ENCODE measurements at regions not wholly inside any gene's neighbourhood (a gene's known extent, or its start where the extent isn't known, plus 50 kb on each side); places are given as distances from the start of the nearest gene placed in this dataset.

DNA sequence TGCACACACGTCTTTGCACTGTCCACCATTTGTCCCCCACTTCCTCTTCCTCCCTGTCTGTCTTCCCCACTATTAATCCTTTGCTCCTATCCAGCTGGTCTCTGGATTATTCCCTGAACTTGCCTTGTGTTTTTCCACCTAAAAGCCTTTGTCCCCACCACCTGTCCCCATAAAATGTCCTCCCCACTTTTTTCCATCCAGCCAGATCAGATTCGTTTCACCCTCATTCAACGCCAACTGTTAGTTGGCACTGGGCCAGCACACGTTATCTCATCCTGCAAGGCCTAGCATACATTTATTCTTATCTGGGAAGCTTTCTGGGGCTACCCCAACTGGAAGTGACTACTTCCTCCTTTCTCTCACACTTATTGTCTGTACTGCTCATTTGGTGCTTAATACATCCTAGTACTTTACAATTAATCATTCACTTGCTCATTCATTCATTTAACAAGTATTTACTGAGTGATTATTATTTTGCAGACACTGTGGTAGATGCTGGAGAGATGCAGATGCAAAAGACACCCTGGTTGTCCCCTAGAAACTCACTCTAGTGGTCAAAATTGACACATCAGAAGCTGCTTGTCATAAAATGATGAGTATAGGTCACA lies 96.2 kb downstream of the RASSF10 start:
- FAIRE-seq, result no peak

DNA sequence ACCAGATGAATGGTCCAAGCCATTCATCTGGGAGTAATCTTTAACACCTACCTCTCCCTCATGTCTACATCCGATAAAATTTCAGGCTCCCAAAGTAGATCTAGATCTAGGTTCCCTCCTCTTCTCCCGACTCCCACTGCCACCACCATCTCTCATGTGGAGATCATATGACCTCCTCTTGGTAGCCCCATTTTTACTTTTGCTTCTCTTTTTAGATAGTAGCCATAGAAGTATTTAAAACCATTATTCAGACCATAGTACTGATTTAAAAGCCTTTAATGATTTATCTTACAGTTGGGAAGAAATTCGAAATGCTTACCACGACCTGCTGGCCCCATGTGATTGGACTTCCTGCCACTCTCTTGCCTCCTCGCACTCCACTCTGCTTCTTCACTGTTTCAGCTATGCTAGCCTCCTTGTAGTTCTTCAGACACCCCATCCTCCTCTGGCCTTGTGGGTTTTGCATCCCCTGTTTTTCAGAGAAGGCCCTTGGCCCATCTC lies 98.5 kb downstream of the RASSF10 start:
- no peak for FAIRE-seq

DNA sequence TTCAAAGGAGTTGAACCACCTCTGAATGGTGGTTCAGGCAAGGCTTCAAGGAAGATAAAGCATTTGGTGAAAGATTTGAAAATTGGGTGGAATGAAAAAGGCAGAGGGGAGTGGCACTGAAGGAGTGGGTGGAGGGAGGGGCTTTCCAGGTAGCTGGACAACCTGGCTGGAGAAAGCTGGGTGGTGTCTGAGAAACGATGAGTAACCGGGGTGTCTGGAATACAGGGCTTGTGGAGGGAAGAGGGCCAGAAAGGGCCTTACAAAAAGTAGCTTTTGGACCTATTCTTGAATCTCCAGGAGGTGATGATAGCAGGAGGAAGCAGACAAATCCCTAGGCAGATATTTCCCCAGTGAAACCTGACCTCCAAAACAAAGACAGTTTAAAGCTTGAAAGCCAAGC lies 99.3 kb downstream of the RASSF10 start:
- FAIRE-seq, result no peak

DNA sequence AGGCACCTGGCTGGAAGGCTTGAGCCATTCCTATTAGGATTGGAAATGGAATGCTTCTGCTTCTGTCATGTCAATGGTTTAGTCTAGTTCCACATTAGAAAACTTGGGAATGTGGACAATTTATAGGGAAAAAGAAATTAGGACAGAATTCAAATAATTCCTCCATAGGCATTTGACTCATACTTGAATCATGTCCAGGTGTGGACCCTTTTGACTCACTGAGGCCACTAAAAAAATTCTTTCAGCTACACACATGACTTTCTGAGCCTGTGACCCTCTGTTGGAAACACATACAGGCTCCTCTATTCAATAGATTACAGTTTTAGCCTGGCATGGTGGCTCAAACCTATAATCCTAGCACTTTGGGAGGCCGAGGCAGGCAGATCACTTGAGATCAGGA lies 100.5 kb downstream of the RASSF10 start:
- no peak for FAIRE-seq

DNA sequence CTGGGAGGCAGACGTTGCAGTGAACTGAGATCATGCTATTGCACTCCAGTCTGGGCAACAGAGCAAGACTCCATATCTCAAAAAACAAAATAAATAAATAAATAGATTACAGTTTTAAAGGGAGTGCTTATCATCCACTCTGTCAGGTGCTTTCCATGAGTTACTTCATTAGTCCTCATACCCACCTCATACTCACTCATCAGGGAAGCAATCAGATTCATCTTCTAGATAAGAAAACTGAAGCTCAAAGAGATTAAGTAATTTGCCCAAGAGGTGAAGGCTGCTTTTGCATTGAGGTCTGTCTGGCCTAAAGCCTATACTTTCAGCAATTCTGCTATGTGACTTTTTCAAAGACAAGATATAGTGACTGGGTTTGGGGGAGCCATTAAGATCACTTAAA lies 101.0 kb downstream of the RASSF10 start:
- no peak for FAIRE-seq

DNA sequence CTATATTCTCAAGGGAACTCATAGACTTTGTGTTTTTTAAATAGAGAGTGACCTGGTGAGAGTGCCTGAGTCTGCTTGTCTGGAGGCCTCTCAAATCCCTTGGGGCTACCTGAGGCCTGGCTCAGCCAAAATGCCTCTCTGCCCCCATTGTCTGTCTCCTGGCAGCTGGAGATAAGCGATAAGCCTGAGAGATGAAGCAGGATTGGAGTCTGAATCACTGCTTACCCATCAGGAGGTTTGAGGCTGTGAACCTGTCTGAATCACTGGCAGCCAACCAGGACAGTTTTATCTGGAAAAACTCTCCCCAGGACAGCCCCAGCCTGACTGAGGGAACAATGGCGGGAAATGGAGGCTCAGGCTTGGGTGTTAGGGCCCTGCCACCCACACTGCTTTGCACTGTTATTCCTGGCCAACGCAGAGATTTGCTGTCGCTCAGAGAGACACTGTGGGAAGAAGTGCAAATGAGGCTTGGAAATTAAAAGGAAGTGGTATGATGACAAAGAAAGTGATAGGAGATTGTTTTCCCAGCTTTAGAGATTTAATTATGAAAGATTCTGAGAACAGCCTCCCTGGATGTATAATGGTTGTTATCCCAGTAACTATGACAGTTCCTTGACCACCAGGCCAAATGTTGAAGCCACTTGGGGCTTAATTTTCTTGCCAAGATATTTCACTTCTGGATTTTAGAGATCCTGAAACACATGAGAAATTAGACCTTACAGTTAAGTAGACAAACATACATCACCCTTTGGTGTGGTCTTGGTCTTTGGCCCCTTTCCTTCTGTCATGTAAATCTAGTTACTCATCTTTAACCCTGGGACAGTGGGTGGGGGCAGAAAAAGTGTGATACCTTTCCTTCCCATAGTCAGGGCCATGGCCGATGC lies 102.1 kb downstream of the RASSF10 start:
- FAIRE-seq, result no peak

DNA sequence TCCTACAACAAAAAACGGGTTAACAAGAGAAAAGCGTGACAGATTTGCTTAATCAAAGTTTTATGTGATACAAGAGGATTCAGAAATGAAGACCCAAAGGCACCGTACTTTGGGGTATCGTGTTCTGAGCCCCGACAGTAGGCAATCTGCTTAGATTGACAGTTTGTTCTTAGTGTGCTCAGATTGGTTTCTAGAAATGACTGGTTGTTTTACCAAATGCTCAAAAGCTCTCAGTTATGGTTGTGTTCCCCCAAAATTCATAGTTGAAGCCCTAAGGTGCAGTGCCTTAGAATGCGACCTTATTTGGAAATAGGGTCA lies 102.7 kb downstream of the RASSF10 start:
- FAIRE-seq, result no peak

DNA sequence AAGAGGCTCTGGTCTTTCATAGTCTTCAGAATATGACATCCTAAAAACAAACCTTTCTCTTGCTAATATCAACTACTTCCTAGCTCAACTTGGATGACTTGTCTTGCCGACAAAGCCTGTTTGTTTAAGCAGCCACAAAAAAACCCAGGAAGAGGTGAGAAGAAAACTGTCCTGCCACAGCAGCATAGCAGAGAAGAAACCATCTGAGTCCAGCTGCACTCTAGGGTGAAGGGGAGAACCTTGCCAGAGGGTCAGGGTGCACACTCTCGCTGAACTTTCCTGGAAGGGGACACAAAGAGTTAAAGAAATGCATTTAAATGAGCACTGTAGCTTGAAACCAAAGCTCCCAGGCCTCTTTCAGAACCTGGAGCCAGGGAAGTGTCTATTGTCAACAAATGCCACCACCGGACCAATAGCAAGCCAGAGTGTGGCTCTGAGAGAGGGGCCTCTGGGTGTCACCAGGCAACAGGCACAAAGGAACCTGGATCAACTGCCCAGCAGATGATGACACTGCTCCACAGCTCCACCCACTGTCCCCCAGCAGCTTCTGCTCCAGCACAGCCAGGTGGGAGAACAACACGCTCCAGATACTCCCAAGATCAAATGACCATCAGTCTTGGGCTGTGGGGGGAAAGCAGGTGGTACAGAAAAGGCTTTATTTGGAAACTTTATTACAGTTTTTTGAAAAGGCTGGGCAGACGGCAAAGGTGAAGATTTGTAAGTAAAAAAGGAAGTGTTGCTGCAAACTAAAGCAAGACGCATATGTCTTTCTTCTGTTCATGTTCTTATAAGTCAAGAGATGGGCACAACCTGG lies 105.7 kb downstream of the RASSF10 start:
- no peak for FAIRE-seq

DNA sequence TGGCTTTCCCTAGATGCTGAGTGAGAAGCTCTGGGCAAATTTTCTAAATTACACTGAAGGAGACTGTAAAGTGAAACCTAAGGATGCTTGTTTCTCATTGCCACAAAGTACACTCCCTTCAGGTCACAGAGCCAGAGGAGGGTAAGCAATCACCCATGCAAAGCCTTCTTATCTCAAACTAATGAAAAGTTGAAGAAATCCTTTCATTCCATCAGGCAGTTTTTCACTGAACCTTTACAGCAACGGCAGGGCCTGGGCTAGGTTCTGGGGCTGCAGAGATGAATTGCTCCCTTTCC lies 106.2 kb downstream of the RASSF10 start:
- FAIRE-seq, result no peak

DNA sequence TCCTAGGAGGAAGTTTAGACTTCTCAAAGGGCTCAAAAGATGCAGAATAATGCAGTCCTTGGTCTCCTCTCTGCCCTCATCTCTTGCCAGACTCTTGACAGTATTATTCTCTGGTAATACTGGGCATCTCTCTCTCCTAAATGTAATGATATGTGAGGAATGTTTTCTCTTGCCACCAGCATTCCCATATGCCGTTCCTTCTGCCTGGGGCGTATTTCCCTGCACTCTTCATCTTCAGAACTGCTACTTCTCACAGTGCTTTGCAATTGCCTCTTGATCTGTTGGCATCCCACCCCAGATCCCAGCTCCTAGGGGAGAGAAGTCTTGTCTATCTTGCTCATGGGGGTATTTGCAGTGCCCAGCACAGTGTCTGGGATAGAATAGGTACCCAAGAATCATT lies 107.4 kb downstream of the RASSF10 start:
- no peak for FAIRE-seq

DNA sequence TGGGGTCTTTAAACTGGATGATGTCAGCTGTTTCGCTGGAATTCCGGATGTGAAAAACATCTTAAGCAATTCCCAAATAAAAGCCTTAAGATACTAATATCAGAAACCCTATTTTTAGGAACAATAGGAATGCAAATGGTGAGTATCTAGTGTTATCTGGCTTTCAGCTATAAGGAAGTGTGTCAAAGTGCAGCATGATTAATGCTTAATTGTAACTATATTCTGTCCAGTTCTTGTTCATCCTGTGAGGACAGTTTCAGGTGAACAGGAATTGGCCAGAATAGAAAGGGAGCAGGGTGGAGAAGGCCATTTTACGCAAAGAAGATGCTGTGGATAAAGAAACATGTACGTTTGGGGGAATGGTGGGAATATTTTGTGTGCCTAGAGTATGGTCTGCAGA lies 108.2 kb downstream of the RASSF10 start:
- no peak for FAIRE-seq

DNA sequence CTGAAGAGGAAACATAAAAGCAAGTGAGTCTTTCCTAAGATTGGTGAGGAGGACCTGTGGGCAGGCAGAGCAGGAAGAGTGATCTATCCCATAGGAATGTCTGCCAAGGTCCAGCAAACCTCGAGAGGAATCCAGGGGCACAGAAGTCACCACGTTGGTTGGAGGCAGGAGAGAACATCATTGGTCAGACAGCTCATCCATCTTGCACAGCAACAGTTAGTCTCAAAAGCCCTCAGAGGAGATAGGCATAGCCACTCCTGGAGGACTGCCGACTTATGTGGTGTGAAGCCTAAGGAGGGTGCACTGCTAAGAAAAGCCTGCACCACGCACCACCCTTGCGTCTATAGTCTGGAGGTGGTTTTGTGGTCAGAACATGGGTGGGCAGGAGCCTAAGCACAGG lies 109.1 kb downstream of the RASSF10 start:
- FAIRE-seq, result no peak

DNA sequence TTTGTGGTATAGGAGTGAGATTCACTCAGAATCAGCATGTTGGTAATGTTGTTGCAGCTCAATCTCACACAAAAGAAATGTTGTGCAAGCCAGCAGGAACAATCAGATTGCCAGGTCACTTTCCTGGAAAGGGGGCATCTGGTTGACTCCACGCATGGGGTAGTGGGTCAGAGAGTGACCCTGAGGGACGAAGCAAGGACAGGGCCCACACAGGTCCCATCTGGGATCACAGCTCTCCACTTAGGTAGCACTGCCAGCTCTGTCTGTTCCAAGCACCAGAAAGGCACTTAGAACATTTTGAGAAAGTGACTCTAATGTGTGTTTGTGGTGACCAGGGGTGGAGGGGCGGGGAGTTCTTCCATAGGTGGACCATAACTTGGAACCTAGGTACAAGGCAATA lies 109.5 kb downstream of the RASSF10 start:
- no peak for FAIRE-seq

DNA sequence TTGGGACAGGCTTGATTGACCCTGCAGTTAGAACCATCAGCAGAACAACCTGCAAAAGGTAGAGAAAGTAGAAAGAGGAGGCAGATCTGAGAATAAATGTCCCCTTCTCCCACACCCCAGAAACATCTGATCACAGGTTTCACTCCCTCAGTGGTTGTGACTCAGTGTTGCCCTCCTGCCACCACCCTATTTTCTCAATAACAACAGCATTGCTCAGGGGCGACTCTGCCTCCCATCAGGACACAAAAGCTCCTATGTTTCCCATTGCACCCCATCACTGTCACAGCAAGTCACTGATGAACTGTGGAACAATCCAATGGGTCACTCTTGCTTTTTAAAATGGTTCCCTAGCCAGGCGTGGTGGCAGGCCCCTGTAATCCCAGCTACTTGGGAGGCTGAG lies 110.2 kb downstream of the RASSF10 start:
- FAIRE-seq, result no peak

DNA sequence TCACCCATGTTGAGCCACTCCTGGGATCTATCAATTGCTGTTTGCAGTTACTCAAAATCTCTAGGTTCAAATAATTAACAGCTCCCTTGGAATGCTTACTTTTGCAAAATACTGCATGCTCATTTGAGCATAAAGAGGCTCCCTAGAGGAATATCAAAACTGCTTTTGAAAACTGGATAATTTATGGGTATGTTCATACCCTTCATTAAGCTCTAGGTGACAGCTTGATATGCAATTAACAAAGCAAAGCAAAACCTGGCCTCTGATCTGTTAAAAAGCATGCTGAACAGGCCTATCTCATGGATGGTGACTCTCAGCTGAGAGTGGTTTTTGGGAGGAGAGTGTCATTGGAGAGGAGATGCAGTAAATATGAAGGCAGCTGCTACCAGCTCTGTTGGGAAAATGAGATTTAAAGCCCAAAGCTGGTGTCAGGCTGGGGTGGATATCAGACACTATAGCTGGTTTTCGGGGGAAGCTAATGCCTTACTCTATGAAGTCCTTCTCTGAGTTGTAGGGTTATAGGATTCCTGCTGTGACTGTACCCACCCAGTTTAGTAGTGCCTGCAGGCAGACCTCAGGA lies 110.9 kb downstream of the RASSF10 start:
- FAIRE-seq, result no peak

DNA sequence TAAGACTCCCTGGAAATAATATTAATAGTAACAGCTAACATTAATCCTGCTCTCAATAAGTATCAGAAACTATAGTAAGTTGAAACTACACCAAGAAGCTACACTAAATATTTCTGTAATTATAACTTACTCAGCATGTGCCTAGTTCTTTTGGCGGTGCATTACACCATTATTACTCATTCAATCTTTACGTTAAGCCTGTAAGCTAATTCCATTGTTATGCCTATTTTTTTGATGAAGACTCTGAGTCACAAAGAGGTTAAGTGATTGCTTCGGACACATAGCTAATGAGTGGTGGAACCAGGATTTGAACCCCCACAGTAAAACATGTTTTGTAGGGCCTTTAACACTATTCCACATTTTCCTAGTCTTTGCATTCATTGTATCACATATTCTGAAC lies 111.6 kb downstream of the RASSF10 start:
- no peak for FAIRE-seq

DNA sequence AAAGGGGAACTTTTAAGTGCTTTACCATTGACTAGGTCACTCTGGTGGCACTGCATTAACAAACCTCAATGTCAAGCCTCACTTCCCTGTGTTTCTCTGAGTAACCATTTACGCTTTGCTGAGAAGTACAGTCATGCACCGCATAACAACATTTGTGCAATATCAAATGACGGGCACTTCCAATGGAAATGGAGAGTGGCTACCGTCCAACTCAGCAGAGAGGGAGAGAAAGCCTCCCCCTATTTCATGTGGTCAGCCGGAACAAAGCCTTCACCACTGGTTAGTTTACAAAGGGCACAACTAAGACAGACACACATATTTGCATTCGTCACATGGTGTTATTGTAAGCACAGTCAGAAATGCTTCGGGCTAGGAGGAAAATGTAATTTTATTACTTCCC lies 117.3 kb downstream of the RASSF10 start:
- FAIRE-seq, result no peak

DNA sequence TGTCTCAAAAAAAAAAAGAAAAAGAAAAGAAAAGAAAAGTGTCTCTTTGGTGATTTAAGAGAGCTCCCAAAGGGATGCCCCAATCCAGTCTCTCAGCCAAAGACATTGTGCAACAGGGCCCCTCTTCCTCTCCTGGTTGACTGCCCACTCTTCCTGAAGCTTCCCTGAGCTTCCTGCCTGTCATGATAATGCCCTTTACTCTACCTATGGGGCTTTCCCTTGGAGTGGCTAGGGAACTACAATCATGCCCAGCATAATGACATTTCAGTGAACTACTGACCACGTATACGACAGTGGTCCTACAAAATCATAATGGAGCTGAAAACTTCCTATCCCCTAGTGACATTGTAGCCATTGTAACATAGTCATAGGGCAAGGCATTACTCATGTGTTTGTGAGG lies 118.0 kb downstream of the RASSF10 start:
- FAIRE-seq, result no peak

DNA sequence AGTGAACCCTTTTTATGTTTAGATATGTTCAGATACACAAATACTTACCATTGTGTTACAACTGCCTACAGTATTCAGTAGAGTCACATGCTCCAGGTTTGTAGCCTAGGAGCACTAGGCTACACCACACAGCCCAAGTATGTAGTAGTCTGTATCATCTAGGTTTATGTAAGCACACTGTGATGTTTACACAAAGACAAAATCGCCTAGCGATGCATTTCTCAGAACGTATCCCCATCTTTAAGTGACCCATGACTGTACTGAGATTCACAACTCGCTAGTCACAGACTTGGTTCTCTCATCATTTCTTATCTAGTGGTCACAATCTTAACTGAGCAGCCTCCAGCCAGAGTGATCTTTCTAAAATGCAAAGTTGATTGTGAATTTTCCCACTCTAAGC lies 119.2 kb downstream of the RASSF10 start:
- no peak for FAIRE-seq

DNA sequence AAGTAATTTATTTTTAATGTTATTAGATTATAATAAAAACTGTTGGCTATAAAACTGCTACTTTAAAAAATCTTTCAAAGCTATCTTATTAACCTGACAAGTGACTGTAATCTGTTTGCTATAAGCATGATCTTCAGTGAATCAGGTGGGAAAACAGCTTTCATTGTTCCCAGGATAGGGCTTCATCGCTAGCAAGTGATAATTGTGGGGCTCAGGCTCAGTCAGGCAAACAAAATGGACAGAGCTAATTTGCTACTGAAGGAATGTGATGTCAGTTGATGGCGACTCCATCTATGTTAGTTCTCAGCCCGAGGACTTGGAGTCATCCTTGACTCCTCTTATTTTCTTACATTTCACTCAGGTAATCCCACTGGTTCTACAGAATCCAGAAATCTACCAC lies 125.0 kb downstream of the RASSF10 start:
- FAIRE-seq, result no peak

DNA sequence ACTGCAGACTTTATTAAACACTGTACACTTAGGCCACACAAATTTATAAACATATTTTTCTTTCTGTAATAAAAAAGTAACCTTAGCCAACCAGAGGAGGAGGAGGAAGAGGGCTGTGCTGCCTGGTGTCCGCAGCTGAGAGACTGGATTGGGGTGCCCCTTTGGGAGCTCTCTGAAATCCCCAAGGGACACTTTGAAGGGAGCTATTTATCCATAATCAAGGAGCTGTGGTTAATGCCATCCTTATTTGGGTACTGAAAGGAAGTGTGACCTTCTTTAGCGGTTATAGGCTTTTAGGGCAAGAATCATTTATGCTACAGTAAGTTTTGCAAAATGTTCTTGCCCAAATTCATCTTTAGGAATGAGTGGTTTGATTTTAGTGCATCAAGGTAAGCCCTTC lies 125.8 kb downstream of the RASSF10 start:
- no peak for FAIRE-seq

DNA sequence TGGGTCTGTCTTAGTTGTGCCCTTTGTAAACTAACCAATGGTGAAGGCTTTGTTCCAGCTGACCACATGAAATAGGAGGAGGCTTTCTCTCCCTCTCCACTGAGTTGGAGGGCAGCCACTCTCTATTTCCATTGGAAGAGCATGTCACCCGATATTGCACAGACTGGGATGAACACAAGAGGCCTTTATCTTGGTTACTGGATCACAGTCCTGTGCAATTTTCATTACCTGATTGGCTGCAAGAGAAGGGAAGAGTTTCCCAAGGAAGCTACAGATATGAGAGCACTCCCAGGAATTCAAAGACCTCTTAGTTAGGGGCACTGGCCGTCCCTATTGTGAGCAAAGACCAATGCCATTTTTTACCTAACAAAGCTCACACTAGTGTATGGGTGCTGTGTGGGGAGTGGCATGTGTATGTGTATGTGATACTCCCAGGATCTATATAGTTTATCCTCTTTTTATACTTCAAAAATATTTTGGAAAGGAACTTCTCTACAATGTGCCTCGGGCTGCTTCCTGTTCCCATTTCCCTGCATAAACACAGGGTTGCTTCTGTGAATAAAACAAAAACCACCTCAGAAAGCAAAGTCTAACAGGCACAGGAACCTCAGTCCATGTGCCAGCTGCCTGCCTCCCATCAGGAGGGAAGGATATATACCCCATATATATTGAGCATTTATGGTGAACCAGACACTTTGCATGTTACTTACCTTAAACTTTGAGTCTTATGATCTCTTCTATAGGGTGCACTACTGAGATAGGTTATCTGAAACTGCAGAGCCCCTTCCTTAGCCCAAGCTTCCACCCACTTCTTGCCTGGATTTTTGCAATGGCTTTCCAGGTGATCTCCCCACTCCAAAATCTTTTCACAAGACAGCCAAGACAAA lies 126.5 kb downstream of the RASSF10 start:
- no peak for FAIRE-seq

DNA sequence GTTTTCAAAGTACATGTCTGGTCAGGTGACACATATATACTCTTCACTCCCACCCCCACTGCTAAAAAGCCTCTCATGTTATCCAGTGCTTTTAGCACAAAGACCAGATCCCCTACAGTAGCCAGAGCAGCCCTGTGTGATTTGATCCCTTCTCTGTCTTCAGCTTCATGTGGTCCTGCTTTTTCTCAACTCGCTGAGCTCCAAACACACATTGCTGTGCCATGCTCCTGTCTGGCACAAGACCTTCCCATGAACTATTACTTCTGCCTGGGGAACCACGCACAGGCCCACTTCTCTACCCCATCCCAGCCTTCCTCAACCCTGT lies 127.1 kb downstream of the RASSF10 start:
- FAIRE-seq, result no peak

Measured in islet of Langerhans (tissue), 1 donor.